ENCODE measurements at regions not wholly inside any gene's neighbourhood (a gene's known extent, or its start where the extent isn't known, plus 50 kb on each side); places are given as distances from the start of the nearest gene placed in this dataset.

DNA sequence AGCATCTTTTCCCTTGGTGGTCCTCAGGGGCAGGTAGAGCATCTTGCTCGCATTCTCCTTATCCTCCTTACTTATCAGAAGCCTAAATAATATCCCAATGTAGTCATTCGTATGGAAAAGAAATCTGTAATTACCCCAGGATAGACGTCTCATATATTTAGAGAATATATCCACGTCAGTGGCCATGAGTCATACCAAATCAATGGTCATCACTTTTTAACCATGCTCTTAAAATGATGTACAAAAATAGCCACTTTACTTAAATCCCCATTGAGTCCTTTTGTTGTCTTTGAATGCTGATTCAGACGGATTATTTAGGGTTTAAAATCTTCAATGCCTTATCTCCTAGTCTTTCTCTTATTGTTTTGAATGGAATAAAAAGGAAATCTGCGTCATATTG, 231.7 kb upstream of the STXBP5 start:
- Histone ChIP-seq H3K27me3 (ENCODE audit: control insufficient read depth in 1 of 2, insufficient read depth in 1 of 2, low read length in 2 of 2) (no peaks in the 10 kb centered on the region), H3K9ac (ENCODE audit: low read length) (no peak overlapping the region), H3K4me3 (ENCODE audit: insufficient read depth in 1 of 2, low read depth in 1 of 2, low read length in 2 of 2) (no peak overlapping the region), H3K18ac (ENCODE audit: low read depth in 1 of 2, low read length in 2 of 2) (no peak overlapping the region), H3K36me3 (ENCODE audit: control insufficient read depth in 1 of 2, insufficient read depth in 2 of 2, low read depth in 1 of 2, low read length in 2 of 2) (no peaks in the 10 kb centered on the region), H3K79me1 (replicated peaks; ENCODE audit: low read length, poor library complexity, severe bottlenecking) (no peaks in the 10 kb centered on the region), H4K91ac (ENCODE audit: low read length) (no peak overlapping the region), H2BK120ac (ENCODE audit: low read depth, low read length) (no peak overlapping the region), H3K4me2 (ENCODE audit: low read length, poor library complexity, severe bottlenecking) (no peak overlapping the region), H2BK5ac (ENCODE audit: low read depth, low read length, poor library complexity, severe bottlenecking) (no peak overlapping the region), H3K23ac (ENCODE audit: low read length in 2 of 2) (no peak overlapping the region), H2AK5ac (ENCODE audit: low read length, severe bottlenecking) (no peak overlapping the region), H2BK15ac (ENCODE audit: low read depth, poor library complexity, severe bottlenecking) (no peak overlapping the region), H2BK12ac (ENCODE audit: low read length in 2 of 2) (no peak overlapping the region), H3K4ac (ENCODE audit: low read depth in 1 of 2, low read length in 2 of 2) (no peak overlapping the region), H3K4me1 (ENCODE audit: control insufficient read depth, insufficient read depth, low read depth, low read length) (no peaks in the 10 kb centered on the region), H3K14ac (ENCODE audit: low read length in 2 of 2) (no peak overlapping the region), H3K9me3 (ENCODE audit: control insufficient read depth, low read length) (no peaks in the 10 kb centered on the region), H3K27ac (ENCODE audit: low read length, poor library complexity, severe bottlenecking) (no peak overlapping the region), H2AFZ (ENCODE audit: low read depth, low read length) (no peak overlapping the region), H4K8ac (ENCODE audit: low read length) (no peak overlapping the region)
- WGBS, result 76% methylated on average over 4 of the region's 6 CpGs
- no peak for DNase-seq

DNA sequence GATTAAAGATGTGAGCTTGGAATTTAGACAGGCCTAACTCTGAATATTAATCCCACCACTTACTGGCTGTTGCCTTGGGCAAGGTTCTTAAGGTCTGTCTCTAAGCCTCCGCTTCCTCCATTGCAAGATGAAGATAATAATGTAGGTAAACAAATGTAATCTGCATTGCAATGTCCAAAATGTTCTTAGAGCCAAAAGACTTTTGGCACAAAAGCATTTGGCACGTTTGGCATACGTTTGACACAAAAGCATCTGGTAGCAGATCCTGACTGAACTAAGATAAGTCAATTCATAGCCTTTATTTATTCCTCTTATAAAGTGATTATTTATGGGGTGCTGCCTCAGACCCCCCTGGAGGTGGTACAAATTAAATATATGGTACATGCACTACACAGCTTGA, 229.9 kb upstream of the STXBP5 start:
- Histone ChIP-seq H4K8ac (ENCODE audit: low read length) (no peak overlapping the region), H3K27ac (ENCODE audit: low read length, poor library complexity, severe bottlenecking) (no peak overlapping the region), H2BK5ac (ENCODE audit: low read depth, low read length, poor library complexity, severe bottlenecking) (no peak overlapping the region), H2BK120ac (ENCODE audit: low read depth, low read length) (no peak overlapping the region), H3K9me3 (ENCODE audit: control insufficient read depth, low read length) (no peaks in the 10 kb centered on the region), H3K4me2 (ENCODE audit: low read length, poor library complexity, severe bottlenecking) (no peak overlapping the region), H3K79me1 (replicated peaks; ENCODE audit: low read length, poor library complexity, severe bottlenecking) (no peaks in the 10 kb centered on the region), H3K18ac (ENCODE audit: low read depth in 1 of 2, low read length in 2 of 2) (no peak overlapping the region), H2AFZ (ENCODE audit: low read depth, low read length) (no peak overlapping the region), H3K9ac (ENCODE audit: low read length) (no peak overlapping the region), H4K91ac (ENCODE audit: low read length) (no peak overlapping the region), H3K27me3 (ENCODE audit: control insufficient read depth in 1 of 2, insufficient read depth in 1 of 2, low read length in 2 of 2) (no peaks in the 10 kb centered on the region), H3K14ac (ENCODE audit: low read length in 2 of 2) (no peak overlapping the region), H3K4me3 (ENCODE audit: insufficient read depth in 1 of 2, low read depth in 1 of 2, low read length in 2 of 2) (no peak overlapping the region), H3K4ac (ENCODE audit: low read depth in 1 of 2, low read length in 2 of 2) (no peak overlapping the region), H2AK5ac (ENCODE audit: low read length, severe bottlenecking) (no peak overlapping the region), H2BK12ac (ENCODE audit: low read length in 2 of 2) (no peak overlapping the region), H3K36me3 (ENCODE audit: control insufficient read depth in 1 of 2, insufficient read depth in 2 of 2, low read depth in 1 of 2, low read length in 2 of 2) (no peaks in the 10 kb centered on the region), H2BK15ac (ENCODE audit: low read depth, poor library complexity, severe bottlenecking) (no peak overlapping the region), H3K4me1 (ENCODE audit: control insufficient read depth, insufficient read depth, low read depth, low read length) (no peaks in the 10 kb centered on the region), H3K23ac (ENCODE audit: low read length in 2 of 2) (no peak overlapping the region)
- WGBS, result 79% methylated on average over 3 of the region's 3 CpGs
- no peak for DNase-seq

DNA sequence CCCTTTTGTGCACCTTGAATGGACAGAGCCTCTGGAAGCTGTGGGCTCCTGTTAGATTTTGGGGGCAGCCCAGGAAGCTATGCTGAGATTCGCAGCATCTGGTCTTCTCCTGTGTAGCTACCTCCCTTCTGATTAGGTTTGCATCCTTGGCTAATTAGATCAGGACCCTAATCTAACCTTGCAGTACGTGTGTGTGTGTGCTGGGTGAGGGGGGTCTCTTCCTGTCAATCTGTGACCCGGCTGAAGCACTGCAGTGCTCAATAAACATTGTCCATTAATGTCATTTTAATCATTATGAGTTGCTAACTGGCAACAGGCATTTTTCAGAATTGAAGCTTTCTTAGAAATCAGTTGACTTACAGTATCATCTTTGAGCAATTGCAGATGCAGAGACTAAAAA, 229.1 kb upstream of the STXBP5 start:
- no peak overlapping the region for H3K4ac ChIP-seq (ENCODE audit: low read depth in 1 of 2, low read length in 2 of 2)
- H2AK5ac ChIP-seq (ENCODE audit: low read length, severe bottlenecking), result no peak overlapping the region
- DNase-seq, result no peak
- no peak overlapping the region for H3K9ac ChIP-seq (ENCODE audit: low read length)
- H3K4me2 ChIP-seq (ENCODE audit: low read length, poor library complexity, severe bottlenecking), result no peak overlapping the region
- H3K4me3 ChIP-seq (ENCODE audit: insufficient read depth in 1 of 2, low read depth in 1 of 2, low read length in 2 of 2), result no peak overlapping the region
- no peak overlapping the region for H4K8ac ChIP-seq (ENCODE audit: low read length)
- no peak overlapping the region for H2BK5ac ChIP-seq (ENCODE audit: low read depth, low read length, poor library complexity, severe bottlenecking)
- no peak overlapping the region for H4K91ac ChIP-seq (ENCODE audit: low read length)
- no peak overlapping the region for H3K18ac ChIP-seq (ENCODE audit: low read depth in 1 of 2, low read length in 2 of 2)
- H3K14ac ChIP-seq (ENCODE audit: low read length in 2 of 2), result no peak overlapping the region
- 100% methylated on average over 1 of the region's 3 CpGs for WGBS
- no peaks in the 10 kb centered on the region for H3K27me3 ChIP-seq (ENCODE audit: control insufficient read depth in 1 of 2, insufficient read depth in 1 of 2, low read length in 2 of 2)
- no peak overlapping the region for H3K23ac ChIP-seq (ENCODE audit: low read length in 2 of 2)
- no peak overlapping the region for H3K27ac ChIP-seq (ENCODE audit: low read length, poor library complexity, severe bottlenecking)
- no peak overlapping the region for H2AFZ ChIP-seq (ENCODE audit: low read depth, low read length)
- H3K9me3 ChIP-seq (ENCODE audit: control insufficient read depth, low read length), result no peaks in the 10 kb centered on the region
- no peaks in the 10 kb centered on the region for H3K36me3 ChIP-seq (ENCODE audit: control insufficient read depth in 1 of 2, insufficient read depth in 2 of 2, low read depth in 1 of 2, low read length in 2 of 2)
- H3K4me1 ChIP-seq (ENCODE audit: control insufficient read depth, insufficient read depth, low read depth, low read length), result no peaks in the 10 kb centered on the region
- no peaks in the 10 kb centered on the region for H3K79me1 ChIP-seq (replicated peaks; ENCODE audit: low read length, poor library complexity, severe bottlenecking)
- no peak overlapping the region for H2BK120ac ChIP-seq (ENCODE audit: low read depth, low read length)
- H2BK12ac ChIP-seq (ENCODE audit: low read length in 2 of 2), result no peak overlapping the region
- H2BK15ac ChIP-seq (ENCODE audit: low read depth, poor library complexity, severe bottlenecking), result no peak overlapping the region

DNA sequence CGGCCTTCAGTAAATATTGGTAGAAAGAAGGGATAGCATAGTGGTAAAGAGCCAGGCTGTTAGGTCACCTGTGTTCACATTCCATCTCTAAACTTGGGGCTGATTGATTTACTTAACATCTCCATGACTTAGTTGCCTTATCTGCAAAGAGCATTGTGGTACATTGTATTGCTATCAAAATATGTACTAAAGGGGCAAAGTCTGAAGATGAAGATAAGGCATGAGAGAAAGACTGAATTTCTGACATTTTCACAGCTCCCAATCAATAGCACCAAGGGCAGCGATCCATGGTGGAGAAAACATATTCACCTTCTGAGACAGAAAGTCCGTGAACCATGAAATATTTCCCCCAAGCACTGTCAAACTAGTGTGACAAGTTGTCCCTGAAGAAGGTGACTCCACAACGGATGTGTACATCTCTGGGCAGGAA, 223.3 kb upstream of the STXBP5 start:
- Histone ChIP-seq H3K27me3 (ENCODE audit: control insufficient read depth in 1 of 2, insufficient read depth in 1 of 2, low read length in 2 of 2) (no peaks in the 10 kb centered on the region), H3K27ac (ENCODE audit: low read length, poor library complexity, severe bottlenecking) (no peak overlapping the region), H2BK15ac (ENCODE audit: low read depth, poor library complexity, severe bottlenecking) (no peak overlapping the region), H2BK120ac (ENCODE audit: low read depth, low read length) (no peak overlapping the region), H2BK12ac (ENCODE audit: low read length in 2 of 2) (no peak overlapping the region), H4K91ac (ENCODE audit: low read length) (no peak overlapping the region), H2AFZ (ENCODE audit: low read depth, low read length) (no peak overlapping the region), H3K36me3 (ENCODE audit: control insufficient read depth in 1 of 2, insufficient read depth in 2 of 2, low read depth in 1 of 2, low read length in 2 of 2) (no peaks in the 10 kb centered on the region), H3K23ac (ENCODE audit: low read length in 2 of 2) (no peak overlapping the region), H3K4me1 (ENCODE audit: control insufficient read depth, insufficient read depth, low read depth, low read length) (no peaks in the 10 kb centered on the region), H2AK5ac (ENCODE audit: low read length, severe bottlenecking) (no peak overlapping the region), H3K4me2 (ENCODE audit: low read length, poor library complexity, severe bottlenecking) (no peak overlapping the region), H3K4me3 (ENCODE audit: insufficient read depth in 1 of 2, low read depth in 1 of 2, low read length in 2 of 2) (no peak overlapping the region), H3K4ac (ENCODE audit: low read depth in 1 of 2, low read length in 2 of 2) (no peak overlapping the region), H3K9ac (ENCODE audit: low read length) (no peak overlapping the region), H3K79me1 (replicated peaks; ENCODE audit: low read length, poor library complexity, severe bottlenecking) (no peaks in the 10 kb centered on the region), H3K18ac (ENCODE audit: low read depth in 1 of 2, low read length in 2 of 2) (no peak overlapping the region), H3K9me3 (ENCODE audit: control insufficient read depth, low read length) (no peaks in the 10 kb centered on the region), H3K14ac (ENCODE audit: low read length in 2 of 2) (no peak overlapping the region), H2BK5ac (ENCODE audit: low read depth, low read length, poor library complexity, severe bottlenecking) (no peak overlapping the region), H4K8ac (ENCODE audit: low read length) (no peak overlapping the region)
- no peak for DNase-seq
- 95% methylated on average over 4 of the region's 4 CpGs for WGBS

Data from mesenchymal stem cell (in vitro differentiated cells and primary cell).